Nephron (organoid): ENCODE measurements at regions not wholly inside any gene's neighbourhood (a gene's known extent, or its start where the extent isn't known, plus 50 kb on each side); places are given as distances from the start of the nearest gene placed in this dataset.

Source experiments
- H3K27ac Mint-ChIP-seq, 3 experiments: 2 replicates each; pipeline ENCODE4 v1.8.0; 2020; ENCODE audit warnings: mixed read lengths in 3 of 3, mild to moderate bottlenecking in 2 of 3, moderate library complexity in 1 of 3
- H3K27me3 Mint-ChIP-seq: 2 replicates; pipeline ENCODE4 v1.8.0; 2021; ENCODE audit warnings: low read depth, mild to moderate bottlenecking, moderate library complexity, mixed read lengths
- H3K36me3 Mint-ChIP-seq: 2 replicates; pipeline ENCODE4 v1.8.0; 2020; ENCODE audit warnings: low read depth, mixed read lengths
- H3K4me1 Mint-ChIP-seq: 2 replicates; pipeline ENCODE4 v1.8.0; 2020; ENCODE audit warnings: mixed read lengths
- H3K4me3 Mint-ChIP-seq, 3 experiments: 2 replicates each; pipeline ENCODE4 v1.8.0; 2020; ENCODE audit warnings: mild to moderate bottlenecking in 3 of 3, mixed read lengths in 3 of 3, moderate library complexity in 2 of 3
- H3K9me3 Mint-ChIP-seq: 2 replicates; pipeline ENCODE4 v1.8.0; 2020; ENCODE audit warnings: mixed read lengths
- CTCF ChIP-seq, 3 experiments: fragments of 200-600 bp; sonication (generic); IDR thresholded peaks; one replicate each; pipeline ENCODE4 v1.5.0; 2021; ENCODE audit warnings: antibody characterized with exemption in 3 of 3; ENCODE audit not compliant: unreplicated experiment in 3 of 3

- TF ChIP-seq CTCF (IDR thresholded peaks at IDR 0.05; ENCODE audit: unreplicated experiment in 3 of 3): no peak
- peaks cover 35% of the 10 kb centered on the region for H3K9me3 Mint-ChIP-seq
- H3K27me3 Mint-ChIP-seq: no peaks in the 10 kb centered on the region
- H3K4me3 Mint-ChIP-seq: no peak overlapping the region
- no peaks in the 10 kb centered on the region for H3K4me1 Mint-ChIP-seq
- H3K27ac Mint-ChIP-seq: no peak overlapping the region
- H3K36me3 Mint-ChIP-seq: peaks cover 6% of the 10 kb centered on the region
These were observed 195.7 kb upstream of the BMP4 start for GRCh38 chr14:54152351-54152750.

- Mint-ChIP-seq H3K27me3 (peaks cover 9% of the 10 kb centered on the region), H3K4me1 (no peaks in the 10 kb centered on the region), H3K27ac (no peak overlapping the region), H3K9me3 (peaks cover 5% of the 10 kb centered on the region), H3K36me3 (peaks cover 5% of the 10 kb centered on the region), H3K4me3 (no peak overlapping the region)
- no peak for TF ChIP-seq CTCF (IDR thresholded peaks at IDR 0.05; ENCODE audit: unreplicated experiment in 3 of 3)
These were observed 209.7 kb upstream of the BMP4 start for GRCh38 chr14:54166049-54166950.

GRCh38 chr14:54168489-54168888 is 211.9 kb upstream of the BMP4 start:
- TF ChIP-seq CTCF (IDR thresholded peaks at IDR 0.05; ENCODE audit: unreplicated experiment in 3 of 3): no peak
- Mint-ChIP-seq H3K4me3 (no peak overlapping the region), H3K9me3 (no peaks in the 10 kb centered on the region), H3K27me3 (peaks cover 8% of the 10 kb centered on the region), H3K27ac (no peak overlapping the region), H3K36me3 (no peaks in the 10 kb centered on the region), H3K4me1 (peaks cover 9% of the 10 kb centered on the region)

- TF ChIP-seq CTCF (IDR thresholded peaks at IDR 0.05; ENCODE audit: unreplicated experiment in 3 of 3): no peak
- peaks cover 18% of the 10 kb centered on the region for H3K4me1 Mint-ChIP-seq
- H3K27me3 Mint-ChIP-seq: no peaks in the 10 kb centered on the region
- H3K4me3 Mint-ChIP-seq: no peak overlapping the region
- H3K27ac Mint-ChIP-seq: no peak overlapping the region
- no peaks in the 10 kb centered on the region for H3K9me3 Mint-ChIP-seq
- H3K36me3 Mint-ChIP-seq: no peaks in the 10 kb centered on the region
These were observed 212.8 kb upstream of the BMP4 start for GRCh38 chr14:54169254-54169924.

- Mint-ChIP-seq H3K4me1 (peaks cover 24% of the 10 kb centered on the region), H3K4me3 (no peak overlapping the region), H3K36me3 (no peaks in the 10 kb centered on the region), H3K9me3 (no peaks in the 10 kb centered on the region), H3K27me3 (no peaks in the 10 kb centered on the region), H3K27ac (no peak overlapping the region)
- no peak for TF ChIP-seq CTCF (IDR thresholded peaks at IDR 0.05; ENCODE audit: unreplicated experiment in 3 of 3)
These were observed 213.7 kb upstream of the BMP4 start for GRCh38 chr14:54170301-54170700.
